Left cardiac atrium (tissue), 4 donors: ENCODE measurements at regions not wholly inside any gene's neighbourhood (a gene's known extent, or its start where the extent isn't known, plus 50 kb on each side); places are given as distances from the start of the nearest gene placed in this dataset.

ENCODE experiments used
- ATAC-seq, 2 donors: fragments of 200-7000 bp; cut with Tn5 transposase; one replicate each; pipeline ENCODE4 v1.9.1; 2020; ENCODE audit warnings: mild to moderate bottlenecking in 2 of 2, moderate library complexity in 2 of 2
- DNase-seq: peaks from one replicate; pipeline ENCODE4 v3.0.0-alpha.2; 2020
- intact Hi-C, 2 donors: fragments of 100-400 bp; cut with DNase I; formaldehyde crosslinking; loops; one replicate each; pipeline versions ENCODE4 v1.14.1 to v1.15.1; 2022 to 2023
- donor health status: DM: no; HTN: yes; CAD: no.
- donor health status: DM: no; HTN: yes; CAD: no; lungs with severe emphysema.
- donor health status: DM: yes; HTN: yes; CAD: no.
- donor health status: Dilated cardiomyopathy.

GRCh38 chr7:79911420-79911819 is 223.2 kb upstream of the GNAI1 start:
- ATAC-seq (no peak), DNase-seq (no peak)
- intact Hi-C loops: no loop called here

GRCh38 chr7:79909176-79909575 is 225.5 kb upstream of the GNAI1 start:
- intact Hi-C loops: no loop called here
- ATAC-seq: no peak
- no peak for DNase-seq

GRCh38 chr7:79897166-79897565 is 237.5 kb upstream of the GNAI1 start:
- intact Hi-C loops: no loop called here
- ATAC-seq (no peak), DNase-seq (no peak)

DNA sequence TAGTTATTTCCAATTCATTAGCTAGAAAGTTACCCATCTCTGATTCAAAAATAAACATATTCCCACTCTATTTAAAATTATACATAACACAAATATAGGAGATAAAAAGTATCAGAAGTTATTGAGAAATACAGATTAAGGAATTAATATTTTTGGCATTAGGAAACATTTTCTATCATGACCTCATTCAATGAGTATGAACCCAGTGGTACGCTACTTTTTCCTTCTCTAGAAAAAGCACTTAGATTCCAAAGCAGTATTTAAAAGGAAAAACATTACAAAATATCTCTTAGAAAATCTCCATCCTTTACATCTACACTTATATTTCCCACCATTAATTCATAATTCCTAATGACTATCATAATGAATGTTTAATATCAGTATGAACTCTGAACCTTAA is 240.6 kb upstream of the GNAI1 start:
- ATAC-seq (no peak), DNase-seq (no peak)
- intact Hi-C loops: no loop called here

DNA sequence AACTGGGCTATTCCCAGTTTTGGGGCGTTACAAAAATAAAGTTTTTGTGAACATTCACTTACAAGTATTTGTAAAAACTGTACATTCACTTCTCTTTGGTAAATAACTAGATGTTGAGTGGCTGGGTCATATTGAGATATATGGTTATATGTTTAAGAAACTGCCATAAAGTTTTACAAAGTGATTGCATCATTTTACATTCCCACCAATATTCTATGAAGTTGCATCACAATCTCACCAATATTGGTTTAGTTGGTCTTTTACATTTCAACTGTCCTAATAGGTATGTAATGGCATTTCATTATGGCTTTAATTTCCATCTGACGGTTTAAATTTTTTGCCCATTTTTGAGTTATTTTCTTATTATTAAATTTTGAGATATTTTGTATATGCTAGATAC is 251.7 kb upstream of the GNAI1 start:
- intact Hi-C loops: no loop called here
- ATAC-seq (no peak), DNase-seq (no peak)

DNA sequence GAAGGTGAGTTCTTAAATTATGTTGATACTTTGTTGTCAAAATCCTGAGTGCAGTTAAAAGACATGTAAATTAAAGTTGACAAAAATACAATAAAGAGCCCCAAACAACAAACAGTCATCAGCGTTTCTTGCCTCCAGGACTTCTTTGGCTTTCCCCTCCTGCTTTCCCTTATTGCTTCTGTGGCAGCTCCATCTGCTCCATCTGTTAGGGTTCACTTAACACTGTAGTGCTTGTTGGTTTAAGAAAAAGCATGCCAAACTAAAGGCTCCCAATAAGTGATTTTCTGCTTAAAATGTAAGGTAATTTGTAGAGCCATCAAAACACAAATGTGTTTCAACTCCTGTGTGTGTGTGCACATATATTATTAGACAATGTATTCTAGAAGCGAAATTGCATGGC is 254.3 kb upstream of the GNAI1 start:
- DNase-seq (no peak), ATAC-seq (no peak)
- intact Hi-C loops: no loop called here

GRCh38 chr7:79877874-79878465 is 256.7 kb upstream of the GNAI1 start:
- no peak for ATAC-seq
- DNase-seq: no peak
- intact Hi-C loops: loop anchor here in 1 of 2 donors (2.0 kb wide), 1 partner anchor 31 kb away; no protein-coding TSS in a partner anchor

DNA sequence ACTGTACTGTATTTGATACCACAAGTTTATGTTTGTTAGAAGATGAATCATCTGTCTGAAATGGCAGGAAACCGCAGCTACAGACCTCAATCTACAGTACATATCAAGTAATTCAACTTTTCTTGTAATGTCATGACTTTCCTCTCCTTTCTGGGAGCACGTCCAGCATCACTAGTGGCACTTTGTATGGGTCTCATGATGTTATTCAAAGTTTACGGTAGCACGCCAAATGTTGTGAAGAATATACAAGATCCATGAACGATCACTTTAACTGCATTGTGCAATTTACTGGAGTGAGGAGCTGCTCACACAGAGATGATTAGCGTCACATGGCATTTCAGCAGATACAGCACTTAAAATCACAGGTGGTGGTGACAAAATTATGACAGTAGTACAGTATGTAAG is 257.8 kb upstream of the GNAI1 start:
- intact Hi-C loops: loop anchor here in 1 of 2 donors (2.0 kb wide), 1 partner anchor 30 kb away; no protein-coding TSS in a partner anchor
- no peak for ATAC-seq

GRCh38 chr7:79874797-79875196 is 259.8 kb upstream of the GNAI1 start:
- no peak for ATAC-seq
- no peak for DNase-seq
- intact Hi-C loops: no loop called here

More for the DNA sequence above, 257.8 kb upstream of the GNAI1 start:
- no peak for DNase-seq

GRCh38 chr7:79872176-79872575 is 262.5 kb upstream of the GNAI1 start:
- DNase-seq (no peak), ATAC-seq (no peak)
- intact Hi-C loops: no loop called here

GRCh38 chr7:79868010-79868409 is 266.6 kb upstream of the GNAI1 start:
- DNase-seq: no peak
- ATAC-seq: no peak

DNA sequence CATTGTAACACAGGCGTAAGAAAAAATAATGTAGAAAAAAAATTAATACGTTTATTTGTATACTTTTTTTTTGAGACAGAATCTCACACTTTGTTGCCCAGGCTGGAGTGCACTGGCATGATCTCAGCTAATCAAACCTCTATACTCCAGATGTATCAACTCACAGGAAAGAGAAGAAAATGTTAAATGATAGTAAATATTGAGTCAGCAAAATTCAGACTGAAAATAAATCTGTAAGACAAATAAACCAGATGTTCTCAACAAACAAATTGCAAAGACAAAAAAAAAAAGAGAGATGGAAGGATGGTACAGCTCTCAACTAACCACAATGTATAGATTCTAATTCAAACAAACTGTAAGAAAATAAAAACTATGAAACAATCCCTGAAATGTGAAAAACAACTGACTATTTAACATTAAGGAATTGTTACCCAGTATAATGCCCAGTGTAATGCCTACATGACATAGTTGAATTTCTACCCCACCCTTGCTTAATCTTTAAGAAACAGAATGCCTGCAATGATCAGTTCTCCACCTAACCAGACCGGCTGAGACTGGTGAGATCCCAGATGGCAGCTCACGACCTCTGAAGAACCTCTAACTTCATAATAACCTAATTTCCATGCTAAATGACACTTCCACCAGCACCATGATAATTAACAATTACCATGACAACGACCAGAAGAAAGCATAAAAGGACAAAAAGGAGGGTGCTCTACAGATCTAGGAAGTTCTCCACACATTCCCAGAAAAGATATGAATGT is 272.0 kb upstream of the GNAI1 start:
- intact Hi-C loops: no loop called here

More at GRCh38 chr7:79868010-79868409, 266.6 kb upstream of the GNAI1 start:
- intact Hi-C loops: no loop called here

GRCh38 chr7:79855172-79855571 is 279.5 kb upstream of the GNAI1 start:
- no peak for ATAC-seq
- intact Hi-C loops: no loop called here
- DNase-seq: no peak

More for the DNA sequence above, 272.0 kb upstream of the GNAI1 start:
- no peak for DNase-seq
- no peak for ATAC-seq

DNA sequence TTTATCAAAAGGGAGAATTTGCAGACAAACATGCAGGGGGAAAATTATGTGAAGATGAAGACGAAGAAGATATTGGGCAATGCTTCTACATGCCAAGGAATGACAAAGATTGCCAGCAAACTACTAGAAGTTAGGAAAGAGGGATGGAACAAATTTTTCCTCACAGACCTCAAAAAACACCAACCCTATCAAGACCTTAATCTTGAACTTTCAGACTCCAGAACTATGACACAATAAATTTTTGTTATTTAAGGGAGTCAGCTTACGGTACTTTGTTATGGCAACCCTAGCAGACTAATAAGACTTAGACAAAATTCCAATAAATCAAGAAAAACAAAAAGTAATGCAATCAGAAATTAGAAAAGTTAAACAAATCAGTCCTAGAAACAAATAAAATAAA is 280.0 kb upstream of the GNAI1 start:
- DNase-seq (no peak), ATAC-seq (no peak)
- intact Hi-C loops: no loop called here

DNA sequence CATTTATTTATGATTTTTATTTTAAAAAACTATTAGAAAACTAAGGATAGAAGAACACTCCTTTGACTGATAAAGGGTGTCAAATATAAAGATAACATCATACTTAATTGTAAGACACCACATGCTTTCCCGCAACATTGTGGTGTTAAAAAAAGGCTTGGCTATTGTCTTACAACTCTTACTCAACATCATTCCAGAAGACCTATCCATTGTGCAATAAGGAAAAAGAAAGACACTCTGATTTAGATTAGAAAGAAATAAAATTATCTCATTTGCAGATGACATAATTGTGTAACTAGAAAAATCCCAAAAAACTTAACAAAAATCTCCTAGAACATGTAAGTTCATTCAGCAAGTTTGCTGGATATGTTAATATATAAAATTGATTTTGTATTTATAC is 296.7 kb upstream of the GNAI1 start:
- ATAC-seq (no peak), DNase-seq (no peak)
- intact Hi-C loops: no loop called here

GRCh38 chr7:79833616-79834015 is 301.0 kb upstream of the GNAI1 start:
- intact Hi-C loops: no loop called here
- DNase-seq (no peak), ATAC-seq (no peak)

DNA sequence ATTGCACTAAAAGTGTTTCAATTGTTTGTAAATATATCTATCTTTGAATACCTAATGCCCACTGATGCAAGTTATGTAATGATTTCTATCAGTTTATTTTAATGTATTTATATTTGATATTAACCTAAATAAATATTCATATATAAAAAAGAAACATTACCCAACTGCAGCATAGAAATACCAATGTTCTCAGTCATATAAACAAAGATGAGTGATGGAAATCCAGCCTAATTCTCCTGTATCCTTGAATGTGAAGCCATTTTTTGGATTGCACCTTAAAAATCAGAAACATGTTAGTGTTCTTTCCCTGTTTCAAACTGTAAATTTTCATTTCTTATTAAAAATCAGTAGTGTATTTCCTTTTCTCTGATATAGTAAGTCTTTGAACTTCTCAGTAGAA is 305.8 kb upstream of the GNAI1 start:
- ATAC-seq (no peak), DNase-seq (no peak)
- intact Hi-C loops: no loop called here

DNA sequence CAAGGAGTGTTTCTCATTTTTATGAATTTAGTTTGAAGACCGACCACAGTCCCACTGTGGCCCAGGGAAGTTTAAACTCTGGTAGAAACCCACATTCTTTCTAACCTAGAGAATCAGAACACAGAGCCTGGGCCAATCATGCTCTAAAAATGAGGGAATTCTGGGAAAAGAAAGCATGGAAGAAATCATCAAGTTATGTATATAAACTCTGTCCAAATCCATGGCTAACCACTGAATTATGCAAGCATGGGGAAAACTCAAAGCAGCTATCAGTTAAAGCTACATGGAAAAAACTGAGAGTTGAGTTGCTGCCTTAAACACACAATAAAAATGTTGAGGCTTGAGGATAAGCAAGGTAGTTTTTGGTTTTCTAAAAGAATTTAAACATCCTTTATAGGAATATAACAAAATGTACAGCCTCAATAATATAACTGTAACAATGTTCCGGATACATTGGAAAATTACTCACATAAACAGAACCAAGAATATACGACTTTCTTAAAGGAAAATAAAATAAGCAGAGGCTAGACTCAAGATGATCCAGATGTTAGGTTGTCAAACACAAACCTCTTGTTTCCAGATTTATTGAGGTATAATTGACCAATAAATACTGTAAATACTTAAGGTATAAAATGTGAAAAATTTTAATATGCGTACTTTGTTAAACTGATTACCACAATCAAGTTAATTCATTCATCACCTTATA is 311.2 kb upstream of the GNAI1 start:
- DNase-seq: no peak
- ATAC-seq: no peak
- intact Hi-C loops: no loop called here

DNA sequence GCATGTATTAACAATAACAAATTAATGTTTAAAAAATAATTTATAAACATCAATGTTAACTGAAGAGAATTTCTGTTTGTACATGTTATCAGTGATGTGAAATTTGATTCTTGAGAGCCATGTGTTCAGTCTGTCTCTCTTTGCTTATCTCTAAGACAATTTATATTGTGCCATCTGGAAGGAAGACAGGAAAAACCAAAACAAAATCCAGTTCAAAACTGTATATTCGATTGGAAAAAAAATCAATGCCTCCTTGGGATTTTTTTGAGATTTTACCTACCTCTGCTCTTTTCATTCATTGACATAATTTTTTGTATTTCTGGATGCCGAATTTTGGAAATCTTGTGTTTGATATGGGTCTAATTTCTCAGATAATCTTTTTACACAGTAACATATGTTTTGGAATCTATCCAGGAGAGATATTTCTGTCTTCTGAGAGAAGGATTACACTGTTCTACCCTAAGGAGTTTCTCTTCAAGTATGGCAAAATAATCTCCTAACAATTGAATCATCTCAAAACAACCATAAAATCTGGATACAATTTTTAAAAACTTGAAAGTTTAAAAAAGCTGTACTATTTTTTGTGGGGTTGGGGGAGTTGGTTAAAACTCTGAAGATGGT is 311.9 kb upstream of the GNAI1 start:
- intact Hi-C loops: no loop called here
- no peak for DNase-seq
- no peak for ATAC-seq

- intact Hi-C loops: no loop called here
- peak; percentile 76 to 95 for ATAC-seq
- DNase-seq: peak; percentile 65
These were observed 314.2 kb upstream of the GNAI1 start for GRCh38 chr7:79820387-79820786.
